H9 (cell line): ENCODE measurements at regions not wholly inside any gene's neighbourhood (a gene's known extent, or its start where the extent isn't known, plus 50 kb on each side); places are given as distances from the start of the nearest gene placed in this dataset.

Experiments
- DNase-seq: peaks from one replicate; pipeline ENCODE4 v3.0.0-alpha.2; 2017
- H2AFZ ChIP-seq: one replicate; pipeline ENCODE4 v1.6.1; 2013; ENCODE audit warnings: mild to moderate bottlenecking, low read length, control low read depth, moderate library complexity
- H2AK5ac ChIP-seq: 2 replicates; pipeline ENCODE4 v1.6.1; 2013; ENCODE audit warnings: low read length, control low read depth, mixed read lengths; ENCODE audit not compliant: insufficient read length
- H2BK120ac ChIP-seq: one replicate; pipeline ENCODE4 v1.6.1; 2013; ENCODE audit warnings: low read depth, mild to moderate bottlenecking, low read length, control low read depth, inconsistent platforms; ENCODE audit not compliant: poor library complexity, severe bottlenecking
- H2BK12ac ChIP-seq: 2 replicates; pipeline ENCODE4 v1.6.1; 2013; ENCODE audit warnings: low read length, control low read depth, mixed read lengths, low read depth; ENCODE audit not compliant: insufficient read length
- H2BK15ac ChIP-seq: 2 replicates; pipeline ENCODE4 v1.6.1; 2013; ENCODE audit warnings: low read depth, low read length, control low read depth
- H2BK20ac ChIP-seq: one replicate; pipeline ENCODE4 v1.6.1; 2013; ENCODE audit warnings: low read depth, mild to moderate bottlenecking, low read length, control low read depth, inconsistent platforms; ENCODE audit not compliant: poor library complexity, severe bottlenecking
- H2BK5ac ChIP-seq: 2 replicates; pipeline ENCODE4 v1.6.1; 2013; ENCODE audit warnings: low read length, control low read depth, mixed read lengths; ENCODE audit not compliant: insufficient read length
- H3K14ac ChIP-seq: 2 replicates; pipeline ENCODE4 v1.6.1; 2013; ENCODE audit warnings: low read length, control low read depth; ENCODE audit not compliant: insufficient read depth
- H3K18ac ChIP-seq: 2 replicates; pipeline ENCODE4 v1.6.1; 2013; ENCODE audit warnings: low read depth, mild to moderate bottlenecking, mixed read lengths, low read length, control low read depth; ENCODE audit not compliant: insufficient read length
- H3K23ac ChIP-seq: 2 replicates; pipeline ENCODE4 v1.6.1; 2013; ENCODE audit warnings: low read length, control low read depth, mixed read lengths, low read depth; ENCODE audit not compliant: insufficient read length
- H3K23me2 ChIP-seq: 2 replicates; pipeline ENCODE4 v1.6.1; 2013; ENCODE audit warnings: low read depth, mild to moderate bottlenecking, mixed read lengths, low read length, control low read depth; ENCODE audit not compliant: insufficient read length, poor library complexity, severe bottlenecking
- H3K27ac ChIP-seq: 2 replicates; pipeline ENCODE4 v1.5.1; 2013; ENCODE audit warnings: low read length, control low read depth, mixed read lengths, low read depth; ENCODE audit not compliant: insufficient read length
- H3K27me3 ChIP-seq: 2 replicates; pipeline ENCODE4 v1.6.1; 2013; ENCODE audit warnings: low read length, control low read depth, inconsistent platforms; ENCODE audit not compliant: insufficient read depth
- H3K4ac ChIP-seq: 2 replicates; pipeline ENCODE4 v1.6.1; 2013; ENCODE audit warnings: low read depth, mild to moderate bottlenecking, control low read depth, inconsistent platforms, low read length, moderate library complexity
- H3K4me1 ChIP-seq: 2 replicates; pipeline ENCODE4 v1.6.1; 2013; ENCODE audit warnings: low read length, control low read depth, inconsistent platforms; ENCODE audit not compliant: insufficient read depth
- H3K4me2 ChIP-seq: 2 replicates; pipeline ENCODE4 v1.6.1; 2013; ENCODE audit warnings: low read length, control low read depth, mixed read lengths; ENCODE audit not compliant: insufficient read length, insufficient read depth
- H3K56ac ChIP-seq: 2 replicates; pipeline ENCODE4 v1.6.1; 2013; ENCODE audit warnings: low read depth, mild to moderate bottlenecking, mixed read lengths, low read length, control low read depth; ENCODE audit not compliant: insufficient read length
- H3K79me1 ChIP-seq: 2 replicates; pipeline ENCODE4 v1.6.1; 2013; ENCODE audit warnings: low read depth, mild to moderate bottlenecking, moderate library complexity, low read length, control low read depth, inconsistent platforms; ENCODE audit not compliant: insufficient read depth, poor library complexity, severe bottlenecking
- H3K79me2 ChIP-seq: 2 replicates; pipeline ENCODE4 v1.6.1; 2013; ENCODE audit warnings: low read length, control low read depth, inconsistent platforms; ENCODE audit not compliant: insufficient read depth
- H3K9ac ChIP-seq: 2 replicates; pipeline ENCODE4 v1.6.1; 2013; ENCODE audit warnings: low read length, control low read depth, mixed read lengths; ENCODE audit not compliant: insufficient read length; ENCODE audit errors: extremely low read depth
- H3K9me3 ChIP-seq: one replicate; pipeline ENCODE4 v1.6.1; 2013; ENCODE audit warnings: low read depth, low read length, inconsistent platforms; ENCODE audit not compliant: control insufficient read depth
- H3T11ph ChIP-seq: one replicate; pipeline ENCODE4 v1.6.1; 2013; ENCODE audit warnings: mild to moderate bottlenecking, low read length, control low read depth, inconsistent platforms
- H4K20me1 ChIP-seq: one replicate; pipeline ENCODE4 v1.6.1; 2013; ENCODE audit not compliant: control insufficient read depth, insufficient read length, insufficient read depth
- H4K5ac ChIP-seq: 2 replicates; pipeline ENCODE4 v1.6.1; 2013; ENCODE audit warnings: low read depth, mild to moderate bottlenecking, mixed read lengths, low read length, control low read depth; ENCODE audit not compliant: insufficient read length
- H4K8ac ChIP-seq: replicated peaks from 2 replicates; pipeline ENCODE4 v1.6.1; 2013; ENCODE audit warnings: low read length, control low read depth, mixed read lengths, low read depth; ENCODE audit not compliant: insufficient read length
- H4K91ac ChIP-seq: 2 replicates; pipeline ENCODE4 v1.6.1; 2013; ENCODE audit warnings: low read depth, mild to moderate bottlenecking, moderate library complexity, mixed read lengths, low read length, control low read depth; ENCODE audit not compliant: insufficient read length
- H3K27ac Mint-ChIP-seq, 3 experiments: 2 replicates in 2 of 3; 3 replicates in 1 of 3; pipeline ENCODE4 v1.8.0; 2020 to 2021; ENCODE audit warnings: mixed read lengths in 3 of 3, mild to moderate bottlenecking in 1 of 3, moderate library complexity in 1 of 3
- H3K27me3 Mint-ChIP-seq: 2 replicates; pipeline ENCODE4 v1.8.0; 2021; ENCODE audit warnings: low read depth, mild to moderate bottlenecking, moderate library complexity, mixed read lengths
- H3K36me3 Mint-ChIP-seq, 3 experiments: 2 replicates in 2 of 3; 3 replicates in 1 of 3; pipeline ENCODE4 v1.8.0; 2020 to 2021; ENCODE audit warnings: low read depth in 3 of 3, mixed read lengths in 3 of 3; ENCODE audit not compliant: insufficient read depth in 1 of 3
- H3K4me1 Mint-ChIP-seq, 2 experiments: 2 replicates each; pipeline ENCODE4 v1.8.0; 2020; ENCODE audit warnings: mixed read lengths in 2 of 2
- H3K4me3 Mint-ChIP-seq, 2 experiments: 2 replicates in 1 of 2; 3 replicates in 1 of 2; pipeline ENCODE4 v1.8.0; 2020 to 2021; ENCODE audit warnings: mild to moderate bottlenecking in 2 of 2, mixed read lengths in 2 of 2, moderate library complexity in 1 of 2
- H3K9me3 Mint-ChIP-seq, 2 experiments: 2 replicates in 1 of 2; 3 replicates in 1 of 2; pipeline ENCODE4 v1.8.0; 2020; ENCODE audit warnings: mild to moderate bottlenecking in 2 of 2, mixed read lengths in 2 of 2, moderate library complexity in 1 of 2
- WGBS: extraction: QIAGEN DNeasy Blood & Tissue Kit; methylation state at CpG from one replicate; pipeline ENCODE4 v1.1.7; 2013; ENCODE audit warnings: missing lambda C conversion rate, low lambda C conversion rate, mixed read lengths; ENCODE audit not compliant: insufficient read length; ENCODE audit errors: extremely low coverage; 5-methylcytosine and 5-hydroxymethylcytosine counted together
- TF ChIP-seq, protein P1 (sequence below): fragments of 200-600 bp; sonication (generic); conservative IDR thresholded peaks from 3 replicates; pipeline ENCODE4 v1.8.0; 2021; ENCODE audit warnings: antibody characterized with exemption, mild to moderate bottlenecking

DNA sequence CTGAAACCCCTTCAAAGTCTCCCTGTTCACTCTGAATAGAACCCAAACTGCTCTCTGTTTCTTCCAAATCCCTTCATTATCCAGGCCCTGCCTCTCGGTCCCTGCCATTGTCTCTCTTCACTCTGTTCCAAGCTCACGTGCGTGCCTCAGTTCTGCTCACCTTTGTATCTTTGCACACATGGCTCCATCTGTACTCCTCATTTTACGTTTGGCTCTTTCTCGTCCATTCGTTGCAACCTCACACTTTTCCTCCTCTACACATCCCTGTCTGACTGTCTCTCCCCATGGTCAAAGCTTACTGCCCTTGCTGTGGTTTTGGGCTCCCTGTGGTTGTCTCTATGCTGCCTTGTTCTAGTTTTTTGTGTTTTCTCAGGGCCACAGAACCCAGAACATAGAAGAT is 1054.5 kb downstream of the BCL11B start:
- no peak overlapping the region for H2BK20ac ChIP-seq
- H3K27ac Mint-ChIP-seq: no peak overlapping the region
- H2BK15ac ChIP-seq: no peak overlapping the region
- H2BK120ac ChIP-seq: no peak overlapping the region
- H3K9ac ChIP-seq: no peak overlapping the region
- no peaks in the 10 kb centered on the region for H3K9me3 Mint-ChIP-seq
- H2BK12ac ChIP-seq: no peak overlapping the region
- no peaks in the 10 kb centered on the region for H3K9me3 ChIP-seq
- no peaks in the 10 kb centered on the region for H3K79me1 ChIP-seq
- H3K4ac ChIP-seq: no peak overlapping the region
- no peaks in the 10 kb centered on the region for H3K36me3 Mint-ChIP-seq
- peak overlapping the region; percentile 57 for H4K5ac ChIP-seq
- H3K79me2 ChIP-seq: no peaks in the 10 kb centered on the region
- no peak overlapping the region for H3K56ac ChIP-seq
- H3K27ac ChIP-seq: no peak overlapping the region
- H3K23ac ChIP-seq: no peak overlapping the region
- TF ChIP-seq, protein P1, sequence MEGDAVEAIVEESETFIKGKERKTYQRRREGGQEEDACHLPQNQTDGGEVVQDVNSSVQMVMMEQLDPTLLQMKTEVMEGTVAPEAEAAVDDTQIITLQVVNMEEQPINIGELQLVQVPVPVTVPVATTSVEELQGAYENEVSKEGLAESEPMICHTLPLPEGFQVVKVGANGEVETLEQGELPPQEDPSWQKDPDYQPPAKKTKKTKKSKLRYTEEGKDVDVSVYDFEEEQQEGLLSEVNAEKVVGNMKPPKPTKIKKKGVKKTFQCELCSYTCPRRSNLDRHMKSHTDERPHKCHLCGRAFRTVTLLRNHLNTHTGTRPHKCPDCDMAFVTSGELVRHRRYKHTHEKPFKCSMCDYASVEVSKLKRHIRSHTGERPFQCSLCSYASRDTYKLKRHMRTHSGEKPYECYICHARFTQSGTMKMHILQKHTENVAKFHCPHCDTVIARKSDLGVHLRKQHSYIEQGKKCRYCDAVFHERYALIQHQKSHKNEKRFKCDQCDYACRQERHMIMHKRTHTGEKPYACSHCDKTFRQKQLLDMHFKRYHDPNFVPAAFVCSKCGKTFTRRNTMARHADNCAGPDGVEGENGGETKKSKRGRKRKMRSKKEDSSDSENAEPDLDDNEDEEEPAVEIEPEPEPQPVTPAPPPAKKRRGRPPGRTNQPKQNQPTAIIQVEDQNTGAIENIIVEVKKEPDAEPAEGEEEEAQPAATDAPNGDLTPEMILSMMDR: no peak
- H3K4me1 ChIP-seq: no peaks in the 10 kb centered on the region
- WGBS: no CpG with 5 or more reads among the region's 6 CpGs
- no peaks in the 10 kb centered on the region for H4K20me1 ChIP-seq
- no peak overlapping the region for H3K14ac ChIP-seq
- H2BK5ac ChIP-seq: no peak overlapping the region
- no peak overlapping the region for H3K4me2 ChIP-seq
- H3T11ph ChIP-seq: no peak overlapping the region
- H4K91ac ChIP-seq: no peak overlapping the region
- H3K4me3 Mint-ChIP-seq: no peak overlapping the region
- no peak for DNase-seq
- no peaks in the 10 kb centered on the region for H3K27me3 ChIP-seq
- no peak overlapping the region for H2AFZ ChIP-seq
- no peak overlapping the region for H3K18ac ChIP-seq
- no peak overlapping the region for H2AK5ac ChIP-seq
- no peaks in the 10 kb centered on the region for H3K23me2 ChIP-seq
- no peaks in the 10 kb centered on the region for H3K27me3 Mint-ChIP-seq
- no peak overlapping the region for H4K8ac ChIP-seq
- H3K4me1 Mint-ChIP-seq: peaks cover 2 to 3% of the 10 kb centered on the region in 2 experiments; a peak in 1 of 4 replicates
